ENCODE measurements at regions not wholly inside any gene's neighbourhood (a gene's known extent, or its start where the extent isn't known, plus 50 kb on each side); places are given as distances from the start of the nearest gene placed in this dataset.

DNA sequence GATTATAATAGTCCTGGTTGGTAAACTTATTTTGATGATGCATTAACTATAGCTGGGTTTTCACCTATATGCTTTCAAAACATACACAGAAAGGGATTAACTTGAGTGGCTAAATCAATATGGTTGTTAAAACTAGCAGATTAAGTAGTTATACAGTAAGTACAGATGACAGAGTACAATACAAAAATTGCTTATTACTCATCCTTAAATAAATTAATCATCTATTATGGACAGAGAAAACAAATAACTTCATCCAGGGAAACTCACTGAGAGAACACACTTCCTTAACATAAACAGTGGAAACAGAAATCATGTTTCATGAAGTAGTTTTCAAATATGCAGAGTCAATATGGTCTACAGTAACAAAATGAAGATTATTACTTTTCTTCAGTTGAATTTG, 133.4 kb downstream of the AREG start:
- TF ChIP-seq, protein P1, sequence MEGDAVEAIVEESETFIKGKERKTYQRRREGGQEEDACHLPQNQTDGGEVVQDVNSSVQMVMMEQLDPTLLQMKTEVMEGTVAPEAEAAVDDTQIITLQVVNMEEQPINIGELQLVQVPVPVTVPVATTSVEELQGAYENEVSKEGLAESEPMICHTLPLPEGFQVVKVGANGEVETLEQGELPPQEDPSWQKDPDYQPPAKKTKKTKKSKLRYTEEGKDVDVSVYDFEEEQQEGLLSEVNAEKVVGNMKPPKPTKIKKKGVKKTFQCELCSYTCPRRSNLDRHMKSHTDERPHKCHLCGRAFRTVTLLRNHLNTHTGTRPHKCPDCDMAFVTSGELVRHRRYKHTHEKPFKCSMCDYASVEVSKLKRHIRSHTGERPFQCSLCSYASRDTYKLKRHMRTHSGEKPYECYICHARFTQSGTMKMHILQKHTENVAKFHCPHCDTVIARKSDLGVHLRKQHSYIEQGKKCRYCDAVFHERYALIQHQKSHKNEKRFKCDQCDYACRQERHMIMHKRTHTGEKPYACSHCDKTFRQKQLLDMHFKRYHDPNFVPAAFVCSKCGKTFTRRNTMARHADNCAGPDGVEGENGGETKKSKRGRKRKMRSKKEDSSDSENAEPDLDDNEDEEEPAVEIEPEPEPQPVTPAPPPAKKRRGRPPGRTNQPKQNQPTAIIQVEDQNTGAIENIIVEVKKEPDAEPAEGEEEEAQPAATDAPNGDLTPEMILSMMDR (IDR thresholded peaks at IDR 0.05): no peak
- no peak for TF ChIP-seq POLR2A (IDR thresholded peaks at IDR 0.05)
